Mesenchymal stem cell (in vitro differentiated cells and primary cell): ENCODE measurements at regions not wholly inside any gene's neighbourhood (a gene's known extent, or its start where the extent isn't known, plus 50 kb on each side); places are given as distances from the start of the nearest gene placed in this dataset.

ENCODE experiments used
- DNase-seq: peaks from one replicate; pipeline ENCODE4 v3.0.0-alpha.2; 2013
- H2AFZ ChIP-seq: one replicate; pipeline ENCODE4 v1.6.1; 2013; ENCODE audit warnings: low read depth, mild to moderate bottlenecking, control low read depth, inconsistent platforms, low read length, moderate library complexity
- H2AK5ac ChIP-seq: 2 replicates; pipeline ENCODE4 v1.6.1; 2013; ENCODE audit warnings: low read length, moderate library complexity, mild to moderate bottlenecking, inconsistent platforms; ENCODE audit not compliant: severe bottlenecking
- H2BK120ac ChIP-seq: one replicate; pipeline ENCODE4 v1.6.1; 2013; ENCODE audit warnings: low read depth, mild to moderate bottlenecking, inconsistent platforms, low read length, moderate library complexity
- H2BK12ac ChIP-seq, 2 experiments: one replicate each; pipeline ENCODE4 v1.6.1; 2013; ENCODE audit warnings: inconsistent platforms in 2 of 2, low read length in 2 of 2, mild to moderate bottlenecking in 2 of 2, moderate library complexity in 2 of 2, control low read depth in 1 of 2
- H2BK15ac ChIP-seq: one replicate; pipeline ENCODE4 v1.6.1; 2013; ENCODE audit warnings: mild to moderate bottlenecking, low read depth, inconsistent platforms; ENCODE audit not compliant: poor library complexity, severe bottlenecking
- H2BK5ac ChIP-seq: 2 replicates; pipeline ENCODE4 v1.6.1; 2013; ENCODE audit warnings: low read depth, mild to moderate bottlenecking, low read length, control low read depth, inconsistent platforms; ENCODE audit not compliant: poor library complexity, severe bottlenecking
- H3K14ac ChIP-seq, 2 experiments: one replicate each; pipeline ENCODE4 v1.6.1; 2013; ENCODE audit warnings: inconsistent platforms in 2 of 2, low read length in 2 of 2, control low read depth in 1 of 2, mild to moderate bottlenecking in 1 of 2, moderate library complexity in 1 of 2
- H3K18ac ChIP-seq, 2 experiments: one replicate each; pipeline ENCODE4 v1.6.1; 2013; ENCODE audit warnings: inconsistent platforms in 2 of 2, low read length in 2 of 2, control low read depth in 1 of 2, low read depth in 1 of 2, mild to moderate bottlenecking in 1 of 2
- H3K23ac ChIP-seq, 2 experiments: one replicate each; pipeline ENCODE4 v1.6.1; 2013; ENCODE audit warnings: inconsistent platforms in 2 of 2, low read length in 2 of 2, mild to moderate bottlenecking in 2 of 2, moderate library complexity in 2 of 2, control low read depth in 1 of 2
- H3K27ac ChIP-seq: 2 replicates; pipeline ENCODE4 v1.5.1; 2013; ENCODE audit warnings: mild to moderate bottlenecking, moderate library complexity, low read length, control low read depth, inconsistent platforms; ENCODE audit not compliant: poor library complexity, severe bottlenecking
- H3K27me3 ChIP-seq, 2 experiments: 2 replicates each; pipeline versions ENCODE4 v1.6.1 to v1.7.0; 2013; ENCODE audit warnings: low read length in 2 of 2, mild to moderate bottlenecking in 2 of 2, moderate library complexity in 2 of 2, control low read depth in 1 of 2, inconsistent platforms in 1 of 2; ENCODE audit not compliant: control insufficient read depth in 1 of 2, insufficient read depth in 1 of 2
- H3K36me3 ChIP-seq, 2 experiments: 2 replicates each; pipeline versions ENCODE4 v1.6.1 to v1.7.0; 2013; ENCODE audit warnings: low read length in 2 of 2, control low read depth in 1 of 2, inconsistent platforms in 1 of 2, low read depth in 1 of 2, mild to moderate bottlenecking in 1 of 2; ENCODE audit not compliant: insufficient read depth in 2 of 2, control insufficient read depth in 1 of 2
- H3K4ac ChIP-seq, 2 experiments: one replicate each; pipeline ENCODE4 v1.6.1; 2013; ENCODE audit warnings: inconsistent platforms in 2 of 2, low read length in 2 of 2, mild to moderate bottlenecking in 2 of 2, moderate library complexity in 2 of 2, control low read depth in 1 of 2, low read depth in 1 of 2
- H3K4me1 ChIP-seq: 2 replicates; pipeline ENCODE4 v1.6.1; 2013; ENCODE audit warnings: low read depth, low read length, control low read depth; ENCODE audit not compliant: control insufficient read depth, insufficient read depth
- H3K4me2 ChIP-seq: 2 replicates; pipeline ENCODE4 v1.6.1; 2013; ENCODE audit warnings: low read length, mild to moderate bottlenecking, inconsistent platforms; ENCODE audit not compliant: poor library complexity, severe bottlenecking
- H3K4me3 ChIP-seq, 2 experiments: 2 replicates each; pipeline versions ENCODE4 v1.5.1 to v1.7.0; 2013; ENCODE audit warnings: low read length in 2 of 2, mild to moderate bottlenecking in 2 of 2, control low read depth in 1 of 2, low read depth in 1 of 2; ENCODE audit not compliant: insufficient read depth in 1 of 2
- H3K79me1 ChIP-seq: replicated peaks from 2 replicates; pipeline ENCODE4 v1.6.1; 2013; ENCODE audit warnings: mild to moderate bottlenecking, control low read depth, low read length, inconsistent platforms; ENCODE audit not compliant: poor library complexity, severe bottlenecking
- H3K9ac ChIP-seq: 2 replicates; pipeline ENCODE4 v1.7.0; 2013; ENCODE audit warnings: mild to moderate bottlenecking, low read length, moderate library complexity
- H3K9me3 ChIP-seq: 2 replicates; pipeline ENCODE4 v1.7.0; 2013; ENCODE audit warnings: mild to moderate bottlenecking, low read length; ENCODE audit not compliant: control insufficient read depth
- H4K8ac ChIP-seq: one replicate; pipeline ENCODE4 v1.6.1; 2013; ENCODE audit warnings: inconsistent platforms, mild to moderate bottlenecking, low read length, moderate library complexity
- H4K91ac ChIP-seq: one replicate; pipeline ENCODE4 v1.6.1; 2013; ENCODE audit warnings: mild to moderate bottlenecking, low read length, inconsistent platforms
- WGBS: methylation state at CpG from one replicate; pipeline ENCODE4 v1.1.7; 2013; ENCODE audit warnings: mixed read lengths; 5-methylcytosine and 5-hydroxymethylcytosine counted together

DNA sequence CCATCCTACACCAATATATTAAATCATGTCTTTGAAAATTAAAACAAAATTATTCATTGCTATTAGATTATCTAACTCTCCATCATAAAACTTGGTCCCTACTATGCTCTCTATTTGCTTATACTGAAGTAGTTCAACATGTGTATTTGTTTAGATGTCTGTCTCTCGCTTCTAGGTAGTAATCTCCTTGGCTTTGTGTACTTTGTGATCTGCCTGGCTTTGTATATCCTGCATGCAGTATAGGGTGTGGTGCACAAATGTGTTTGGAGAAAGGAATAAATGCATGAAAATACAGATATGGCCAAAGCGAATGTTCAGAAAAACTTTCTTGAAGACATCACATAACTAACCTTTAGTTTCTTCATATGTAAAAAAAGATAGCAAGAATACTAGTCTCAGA is 246.6 kb upstream of the LRFN5 start:
- no peak overlapping the region for H4K8ac ChIP-seq
- H3K23ac ChIP-seq, result no peak overlapping the region
- H3K79me1 ChIP-seq, result no peaks in the 10 kb centered on the region
- H3K27me3 ChIP-seq, result no peaks in the 10 kb centered on the region
- H3K4me3 ChIP-seq, result no peak overlapping the region
- no peak overlapping the region for H2BK12ac ChIP-seq
- 88% methylated on average over 1 of the region's 2 CpGs for WGBS
- no peaks in the 10 kb centered on the region for H3K4me1 ChIP-seq
- no peak overlapping the region for H3K27ac ChIP-seq
- H2BK15ac ChIP-seq, result no peak overlapping the region
- H3K4ac ChIP-seq, result no peak overlapping the region
- DNase-seq, result no peak
- H2BK5ac ChIP-seq, result no peak overlapping the region
- no peak overlapping the region for H3K9ac ChIP-seq
- no peak overlapping the region for H2BK120ac ChIP-seq
- H3K4me2 ChIP-seq, result no peak overlapping the region
- H2AK5ac ChIP-seq, result no peak overlapping the region
- H4K91ac ChIP-seq, result no peak overlapping the region
- H3K18ac ChIP-seq, result no peak overlapping the region
- H2AFZ ChIP-seq, result no peak overlapping the region
- no peaks in the 10 kb centered on the region for H3K36me3 ChIP-seq
- no peaks in the 10 kb centered on the region for H3K9me3 ChIP-seq
- H3K14ac ChIP-seq, result no peak overlapping the region

DNA sequence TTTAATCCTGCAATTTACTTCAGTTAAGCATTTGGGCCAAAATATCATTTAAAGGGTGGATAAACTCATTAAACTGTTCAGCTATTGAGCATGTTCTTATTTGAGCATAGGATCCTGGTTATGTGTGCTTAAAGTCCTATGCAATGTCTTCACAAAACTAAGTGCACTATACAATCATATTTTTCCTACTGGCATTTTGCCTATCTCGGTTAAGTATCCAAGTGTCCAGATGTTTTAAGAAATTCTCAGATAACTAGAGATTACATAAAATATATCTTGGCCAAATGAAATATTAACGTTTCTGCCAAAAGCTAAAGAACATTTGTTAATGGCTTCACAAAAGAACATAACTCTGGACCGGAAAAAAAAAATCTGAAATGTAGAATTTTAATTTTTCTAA is 250.8 kb upstream of the LRFN5 start:
- H4K8ac ChIP-seq, result no peak overlapping the region
- no peak overlapping the region for H3K4ac ChIP-seq
- no peak overlapping the region for H2BK12ac ChIP-seq
- no peak overlapping the region for H3K14ac ChIP-seq
- H4K91ac ChIP-seq, result no peak overlapping the region
- no CpG with 5 or more reads among the region's 3 CpGs for WGBS
- no peak overlapping the region for H2BK120ac ChIP-seq
- H3K9ac ChIP-seq, result no peak overlapping the region
- H3K27ac ChIP-seq, result no peak overlapping the region
- no peaks in the 10 kb centered on the region for H3K9me3 ChIP-seq
- H3K4me1 ChIP-seq, result no peaks in the 10 kb centered on the region
- no peak for DNase-seq
- no peaks in the 10 kb centered on the region for H3K36me3 ChIP-seq
- H2BK15ac ChIP-seq, result no peak overlapping the region
- no peak overlapping the region for H2AFZ ChIP-seq
- H3K23ac ChIP-seq, result no peak overlapping the region
- no peak overlapping the region for H3K4me3 ChIP-seq
- H2BK5ac ChIP-seq, result no peak overlapping the region
- no peaks in the 10 kb centered on the region for H3K79me1 ChIP-seq
- H3K4me2 ChIP-seq, result no peak overlapping the region
- H2AK5ac ChIP-seq, result no peak overlapping the region
- H3K18ac ChIP-seq, result no peak overlapping the region
- no peaks in the 10 kb centered on the region for H3K27me3 ChIP-seq

DNA sequence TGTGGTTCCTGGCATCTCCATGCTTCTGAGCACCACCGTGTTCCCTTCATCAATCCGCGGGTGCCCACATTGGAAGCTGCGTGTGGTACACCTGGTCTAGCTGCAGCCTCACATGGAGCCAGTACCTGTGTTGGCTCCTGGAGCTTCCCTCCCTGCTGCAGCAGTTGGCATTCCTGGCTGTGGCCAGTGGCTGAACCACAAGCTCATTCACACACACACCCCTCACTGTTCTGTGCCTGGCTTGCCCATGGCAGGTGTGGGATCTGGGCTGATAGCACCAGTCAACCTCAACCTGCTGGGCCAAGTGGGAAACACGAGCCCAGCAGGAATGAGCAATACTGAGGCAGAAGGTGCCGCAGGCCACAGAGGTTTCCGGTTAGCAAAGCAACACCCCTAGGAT is 256.2 kb upstream of the LRFN5 start:
- Histone ChIP-seq H3K9ac (no peak overlapping the region), H3K36me3 (no peaks in the 10 kb centered on the region), H3K27me3 (no peaks in the 10 kb centered on the region), H3K27ac (no peak overlapping the region), H3K4me1 (no peaks in the 10 kb centered on the region), H3K4ac (no peak overlapping the region), H3K4me3 (no peak overlapping the region), H3K9me3 (no peaks in the 10 kb centered on the region), H2BK120ac (no peak overlapping the region), H3K14ac (no peak overlapping the region), H2AFZ (no peak overlapping the region), H3K79me1 (no peaks in the 10 kb centered on the region), H2BK15ac (no peak overlapping the region), H2BK12ac (no peak overlapping the region), H3K4me2 (no peak overlapping the region), H4K91ac (no peak overlapping the region), H3K23ac (no peak overlapping the region), H2AK5ac (no peak overlapping the region), H3K18ac (no peak overlapping the region), H4K8ac (no peak overlapping the region), H2BK5ac (no peak overlapping the region)
- DNase-seq, result no peak
- 87% methylated on average over 5 of the region's 7 CpGs for WGBS

DNA sequence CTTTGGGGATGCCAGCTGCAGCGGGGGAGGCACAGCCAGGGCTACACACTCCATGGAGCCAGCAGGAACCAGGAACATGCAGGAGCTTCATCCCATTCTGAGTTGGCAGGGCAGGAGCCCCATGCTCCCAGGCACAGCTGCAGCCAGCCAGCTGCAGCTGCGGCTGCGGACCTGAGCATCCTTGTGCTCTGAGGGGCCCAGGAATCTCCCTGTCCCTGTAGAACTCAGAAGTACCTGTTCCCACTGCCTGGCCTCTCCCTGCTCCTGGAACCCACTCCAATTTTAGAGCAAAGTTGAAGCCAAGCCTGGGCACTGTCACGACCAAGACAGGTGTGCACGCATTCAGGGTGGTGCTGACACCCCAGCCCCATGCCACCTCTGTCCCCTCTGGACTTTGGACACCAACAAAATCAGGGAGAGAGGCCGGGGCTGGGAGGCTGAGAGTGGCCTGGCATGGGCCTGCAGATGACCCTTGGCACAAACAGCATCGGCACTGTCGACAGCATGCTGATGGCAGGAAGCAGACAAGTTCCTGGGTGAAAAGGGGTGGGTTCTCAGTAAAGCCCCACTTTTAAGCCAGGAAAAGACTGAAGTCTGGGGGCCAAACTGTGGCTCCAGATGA is 257.3 kb upstream of the LRFN5 start:
- Histone ChIP-seq H3K23ac (no peak overlapping the region), H2BK5ac (no peak overlapping the region), H3K4me1 (no peaks in the 10 kb centered on the region), H4K91ac (no peak overlapping the region), H3K4me2 (no peak overlapping the region), H3K14ac (no peak overlapping the region), H3K27ac (no peak overlapping the region), H3K36me3 (no peaks in the 10 kb centered on the region), H2AK5ac (no peak overlapping the region), H3K9me3 (no peaks in the 10 kb centered on the region), H3K18ac (no peak overlapping the region), H2BK120ac (no peak overlapping the region), H3K4me3 (no peak overlapping the region), H2BK15ac (no peak overlapping the region), H3K79me1 (no peaks in the 10 kb centered on the region), H3K4ac (no peak overlapping the region), H2BK12ac (no peak overlapping the region), H2AFZ (no peak overlapping the region), H3K27me3 (no peaks in the 10 kb centered on the region), H4K8ac (no peak overlapping the region), H3K9ac (no peak overlapping the region)
- 92% methylated on average over 8 of the region's 8 CpGs for WGBS
- DNase-seq, result no peak
